Adrenal gland (tissue), 5 donors: ENCODE measurements at regions not wholly inside any gene's neighbourhood (a gene's known extent, or its start where the extent isn't known, plus 50 kb on each side); places are given as distances from the start of the nearest gene placed in this dataset.

Experiments used
- POLR2A ChIP-seq, 2 donors: fragments of 450-650 bp; IDR thresholded peaks; one replicate each; pipeline ENCODE4 v1.6.1; 2017; ENCODE audit warnings: antibody characterized with exemption in 2 of 2, mild to moderate bottlenecking in 2 of 2, moderate library complexity in 1 of 2
- TF ChIP-seq, protein P1 (sequence below), 6 experiments: fragments of 450-650 bp in 4 of 6; fragments of 200-600 bp in 2 of 6; sonication (generic) in 1 of 6; IDR thresholded peaks; 1 replicate in 5 of 6; 2 replicates in 1 of 6; pipeline versions ENCODE4 v1.5.1 to v1.8.0; 2016 to 2021; ENCODE audit warnings: antibody characterized with exemption in 6 of 6, mild to moderate bottlenecking in 2 of 6, moderate library complexity in 1 of 6
- donor health status: DM: no; HTN: no; CAD: no.

GRCh38 chr11:39664023-39664422 is 1795.4 kb downstream of the LRRC4C start:
- no peak for TF ChIP-seq POLR2A (IDR thresholded peaks at IDR 0.05)
- TF ChIP-seq, protein P1, sequence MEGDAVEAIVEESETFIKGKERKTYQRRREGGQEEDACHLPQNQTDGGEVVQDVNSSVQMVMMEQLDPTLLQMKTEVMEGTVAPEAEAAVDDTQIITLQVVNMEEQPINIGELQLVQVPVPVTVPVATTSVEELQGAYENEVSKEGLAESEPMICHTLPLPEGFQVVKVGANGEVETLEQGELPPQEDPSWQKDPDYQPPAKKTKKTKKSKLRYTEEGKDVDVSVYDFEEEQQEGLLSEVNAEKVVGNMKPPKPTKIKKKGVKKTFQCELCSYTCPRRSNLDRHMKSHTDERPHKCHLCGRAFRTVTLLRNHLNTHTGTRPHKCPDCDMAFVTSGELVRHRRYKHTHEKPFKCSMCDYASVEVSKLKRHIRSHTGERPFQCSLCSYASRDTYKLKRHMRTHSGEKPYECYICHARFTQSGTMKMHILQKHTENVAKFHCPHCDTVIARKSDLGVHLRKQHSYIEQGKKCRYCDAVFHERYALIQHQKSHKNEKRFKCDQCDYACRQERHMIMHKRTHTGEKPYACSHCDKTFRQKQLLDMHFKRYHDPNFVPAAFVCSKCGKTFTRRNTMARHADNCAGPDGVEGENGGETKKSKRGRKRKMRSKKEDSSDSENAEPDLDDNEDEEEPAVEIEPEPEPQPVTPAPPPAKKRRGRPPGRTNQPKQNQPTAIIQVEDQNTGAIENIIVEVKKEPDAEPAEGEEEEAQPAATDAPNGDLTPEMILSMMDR (IDR thresholded peaks at IDR 0.05): no peak
